SIG-M5 (cell line): ENCODE measurements at regions not wholly inside any gene's neighbourhood (a gene's known extent, or its start where the extent isn't known, plus 50 kb on each side); places are given as distances from the start of the nearest gene placed in this dataset.

Experiments
- DNase-seq: peaks from one replicate; lab custom pipeline; 2025; lab: John Stamatoyannopoulos, UW

DNA sequence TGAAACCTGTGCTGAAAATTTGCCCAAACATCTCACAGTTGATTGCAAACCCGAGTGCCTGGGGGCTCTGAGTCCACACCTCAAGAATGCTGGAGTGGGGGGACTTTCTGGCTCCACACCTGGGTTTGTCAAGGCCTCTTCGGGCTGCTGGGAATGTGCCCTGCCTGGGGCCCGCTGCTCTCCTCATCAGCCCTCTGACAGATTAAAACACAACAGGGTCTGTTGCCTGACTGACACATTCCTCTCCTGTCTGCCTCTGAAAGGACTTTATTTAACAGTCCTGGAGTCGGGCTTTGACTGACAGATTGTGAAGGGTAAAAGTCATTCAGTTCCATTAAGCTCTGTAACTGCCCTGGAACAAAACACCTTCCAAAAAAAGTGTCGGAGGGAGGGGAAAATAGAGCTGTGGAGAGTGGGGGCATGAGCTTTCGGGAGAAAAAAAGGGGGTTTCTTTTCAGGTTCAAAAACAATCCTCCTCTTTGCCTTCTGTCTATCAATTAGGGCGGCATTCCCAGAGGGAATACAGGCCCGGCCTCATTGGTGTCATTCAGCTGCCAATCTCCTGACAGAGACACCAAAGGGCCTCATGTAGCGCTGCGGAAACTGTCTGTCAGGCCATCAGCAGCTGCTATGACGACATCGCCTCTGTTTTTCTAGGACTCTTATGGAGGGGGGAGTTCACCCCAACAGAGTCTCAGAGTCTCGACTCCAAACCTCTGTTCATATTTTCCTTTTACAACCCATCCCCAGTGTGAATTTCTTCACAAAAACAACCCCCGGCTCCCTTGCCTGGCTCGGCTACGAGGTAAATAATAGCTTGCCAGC lies 398.8 kb upstream of the NFE2L3 start:
- no peak for DNase-seq

DNA sequence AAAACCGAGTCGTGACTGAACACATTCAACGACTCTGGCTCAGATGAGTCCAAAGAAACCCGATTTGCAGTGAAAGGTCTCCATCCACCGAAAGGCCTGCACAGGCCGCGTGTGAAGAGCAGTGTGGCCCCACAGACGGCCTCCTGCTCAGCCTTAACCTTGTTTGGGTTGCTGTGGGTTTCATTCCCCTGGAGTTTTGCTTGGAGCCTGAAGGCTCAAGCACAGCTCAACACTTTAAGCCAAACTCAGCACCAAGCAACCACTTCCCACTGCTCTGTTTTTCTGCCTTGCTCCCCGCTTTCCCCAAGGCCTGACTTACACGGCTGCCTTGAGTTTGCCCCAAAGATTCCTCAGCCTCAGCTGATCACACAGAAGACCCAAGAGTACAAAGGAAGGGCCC lies 398.2 kb upstream of the NFE2L3 start:
- DNase-seq = no peak

DNA sequence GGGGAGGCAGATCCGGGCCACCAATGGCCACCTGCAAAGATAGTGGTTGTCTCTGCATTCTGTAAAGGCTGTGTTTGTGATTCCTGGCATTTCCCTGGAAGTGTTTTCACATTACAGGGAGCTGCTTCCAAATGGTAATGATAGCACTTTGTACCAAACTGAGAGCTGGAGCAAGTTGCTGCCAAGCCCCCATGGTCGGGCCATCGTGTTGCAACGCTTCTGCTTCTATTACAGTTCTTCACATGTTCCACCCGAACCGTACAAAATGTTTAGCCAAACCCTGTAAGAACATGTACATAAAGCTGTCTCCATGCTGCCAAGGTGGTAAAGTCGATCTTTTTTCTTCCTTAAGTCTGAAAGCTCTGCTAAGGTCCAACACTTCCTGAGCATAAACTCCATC lies 397.7 kb upstream of the NFE2L3 start:
- DNase-seq = no peak

DNA sequence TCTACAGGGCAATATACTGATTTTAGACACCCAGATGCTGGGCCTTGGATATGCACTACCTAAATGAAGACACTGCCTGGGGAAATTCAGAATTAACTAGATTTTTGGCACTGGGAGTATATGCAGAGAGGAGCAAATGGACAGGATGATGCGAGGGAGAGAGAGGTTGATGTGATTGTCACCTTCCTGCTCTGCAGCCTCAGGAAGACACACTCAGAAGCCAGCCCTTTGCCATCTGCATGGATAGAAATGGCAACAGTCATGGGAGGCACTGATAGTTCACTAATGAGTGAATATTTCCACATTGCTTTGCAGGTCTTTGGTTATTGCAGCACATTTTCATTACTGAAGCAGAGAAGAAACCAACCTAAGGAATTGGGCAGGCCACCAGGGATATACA lies 397.2 kb upstream of the NFE2L3 start:
- no peak for DNase-seq

GRCh38 chr7:25756601-25757000 lies 395.4 kb upstream of the NFE2L3 start:
- DNase-seq = no peak

DNA sequence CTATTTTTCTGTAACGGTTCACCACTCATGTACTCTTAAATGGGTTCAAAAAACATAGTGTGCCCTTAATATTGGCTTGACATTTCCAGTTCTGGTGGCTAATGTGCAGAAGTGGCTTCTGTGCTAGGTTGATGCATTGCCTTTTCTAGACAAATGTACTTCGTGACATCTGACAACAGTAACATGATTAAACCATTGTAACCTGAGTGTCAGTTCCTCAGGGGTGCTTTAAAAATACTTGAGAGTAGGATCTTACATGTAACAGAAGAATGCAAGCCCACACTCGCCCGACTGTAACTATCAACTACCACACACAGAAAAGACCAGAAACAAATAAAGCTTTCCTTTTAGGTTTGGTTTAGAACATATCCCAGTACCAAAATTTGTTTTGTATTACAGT lies 393.4 kb upstream of the NFE2L3 start:
- DNase-seq = no peak

GRCh38 chr7:25759286-25759685 lies 392.7 kb upstream of the NFE2L3 start:
- no peak for DNase-seq

DNA sequence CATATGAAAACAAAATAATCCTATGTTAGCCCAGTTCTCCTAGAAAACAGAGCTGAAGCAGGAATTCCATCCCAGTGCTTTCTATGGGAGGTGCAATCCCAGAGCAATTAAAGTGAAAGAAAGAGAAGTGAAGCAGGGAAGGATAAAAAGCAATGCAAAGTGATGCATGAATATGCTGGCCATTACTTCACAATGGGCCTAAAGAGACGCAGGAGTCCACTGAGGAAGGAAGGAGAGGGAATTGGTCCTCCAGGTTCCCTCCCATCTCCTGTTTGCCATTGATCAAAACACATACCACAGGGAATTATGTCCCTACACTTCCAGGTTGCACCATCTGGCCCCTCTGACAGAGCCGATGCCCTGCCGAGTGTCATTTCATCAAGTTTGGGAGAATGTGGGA lies 392.2 kb upstream of the NFE2L3 start:
- no peak for DNase-seq

GRCh38 chr7:25762511-25763462 lies 389.2 kb upstream of the NFE2L3 start:
- DNase-seq = no peak

- no peak for DNase-seq
These were observed 388.5 kb upstream of the NFE2L3 start for GRCh38 chr7:25763463-25763860.

GRCh38 chr7:25765110-25765655 lies 386.8 kb upstream of the NFE2L3 start:
- no peak for DNase-seq

- no peak for DNase-seq
These were observed 381.8 kb upstream of the NFE2L3 start for GRCh38 chr7:25770235-25770634.

DNA sequence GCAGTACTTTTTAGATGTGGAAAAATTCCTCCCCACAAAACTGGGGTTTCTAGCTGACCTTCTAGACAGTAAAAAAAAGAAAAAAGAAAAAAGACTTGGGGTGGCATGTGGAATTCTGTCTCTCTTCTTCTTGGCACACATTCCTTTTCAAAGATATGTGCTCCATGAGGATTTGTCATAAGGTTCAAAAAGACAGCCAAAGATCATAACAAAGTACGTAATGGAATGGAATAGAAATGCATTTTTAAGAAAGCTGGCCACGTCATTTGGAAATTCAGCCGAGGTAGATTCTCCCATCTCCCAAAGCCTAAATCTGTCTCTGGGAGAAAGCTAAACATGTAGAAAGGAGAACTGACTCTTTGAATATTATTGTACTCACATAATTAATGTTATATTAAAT lies 381.3 kb upstream of the NFE2L3 start:
- DNase-seq = no peak

GRCh38 chr7:25771491-25771890 lies 380.5 kb upstream of the NFE2L3 start:
- no peak for DNase-seq

DNA sequence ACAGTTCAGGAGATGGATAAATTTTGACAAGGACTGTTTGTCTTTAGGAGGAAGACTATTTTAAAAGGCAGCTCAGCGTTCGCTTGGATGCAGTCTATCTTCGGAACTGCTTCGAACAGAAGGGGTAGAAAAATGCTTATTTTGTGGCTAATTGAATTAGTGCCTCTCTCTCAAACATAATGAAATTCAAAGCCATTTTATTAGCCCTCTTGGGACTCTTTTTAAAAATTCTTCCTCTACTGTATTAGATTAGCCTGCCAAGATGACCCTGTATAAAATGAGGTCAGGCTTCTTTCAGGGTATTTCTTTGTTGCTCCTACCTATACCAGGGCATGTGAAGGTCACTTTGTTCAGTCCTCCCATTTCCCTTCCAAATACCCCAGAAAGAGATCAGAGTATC lies 379.2 kb upstream of the NFE2L3 start:
- DNase-seq = no peak

DNA sequence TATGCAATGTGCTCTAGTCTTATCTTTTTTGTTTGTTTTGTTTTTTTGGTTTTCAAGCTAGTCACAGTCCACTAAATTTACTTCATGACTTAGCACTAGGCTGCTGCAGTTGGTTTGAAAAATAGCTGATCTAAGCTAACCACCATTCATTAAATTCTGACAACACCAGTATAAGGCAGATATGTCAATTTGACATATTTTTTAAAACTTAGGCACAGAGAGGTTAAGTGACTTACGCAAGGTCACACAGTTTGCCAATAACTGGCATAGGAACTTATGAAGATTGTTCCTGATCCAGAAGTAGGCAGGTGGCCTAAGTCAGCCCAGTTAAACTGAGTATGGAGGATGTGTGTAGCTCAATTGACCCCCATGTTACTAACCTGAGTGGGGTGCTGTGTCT lies 377.3 kb upstream of the NFE2L3 start:
- no peak for DNase-seq

DNA sequence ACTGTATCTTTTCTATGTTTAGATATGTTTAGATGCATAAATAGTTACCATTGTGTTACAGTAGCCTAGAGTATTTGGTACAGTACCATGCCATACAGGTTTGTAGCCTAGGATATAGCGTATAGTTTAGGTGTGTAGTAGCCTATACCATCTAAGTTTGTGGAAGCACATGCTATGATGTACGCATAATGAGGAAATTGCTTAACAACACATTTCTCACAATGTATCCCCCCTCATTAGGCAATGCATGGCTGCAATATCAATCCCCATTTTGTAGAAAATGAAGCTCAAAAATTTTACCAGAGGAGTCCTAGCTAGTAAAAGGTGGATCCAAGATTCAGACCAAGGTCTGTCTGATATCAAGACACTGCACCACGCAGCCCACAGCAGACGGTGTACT lies 376.4 kb upstream of the NFE2L3 start:
- no peak for DNase-seq

DNA sequence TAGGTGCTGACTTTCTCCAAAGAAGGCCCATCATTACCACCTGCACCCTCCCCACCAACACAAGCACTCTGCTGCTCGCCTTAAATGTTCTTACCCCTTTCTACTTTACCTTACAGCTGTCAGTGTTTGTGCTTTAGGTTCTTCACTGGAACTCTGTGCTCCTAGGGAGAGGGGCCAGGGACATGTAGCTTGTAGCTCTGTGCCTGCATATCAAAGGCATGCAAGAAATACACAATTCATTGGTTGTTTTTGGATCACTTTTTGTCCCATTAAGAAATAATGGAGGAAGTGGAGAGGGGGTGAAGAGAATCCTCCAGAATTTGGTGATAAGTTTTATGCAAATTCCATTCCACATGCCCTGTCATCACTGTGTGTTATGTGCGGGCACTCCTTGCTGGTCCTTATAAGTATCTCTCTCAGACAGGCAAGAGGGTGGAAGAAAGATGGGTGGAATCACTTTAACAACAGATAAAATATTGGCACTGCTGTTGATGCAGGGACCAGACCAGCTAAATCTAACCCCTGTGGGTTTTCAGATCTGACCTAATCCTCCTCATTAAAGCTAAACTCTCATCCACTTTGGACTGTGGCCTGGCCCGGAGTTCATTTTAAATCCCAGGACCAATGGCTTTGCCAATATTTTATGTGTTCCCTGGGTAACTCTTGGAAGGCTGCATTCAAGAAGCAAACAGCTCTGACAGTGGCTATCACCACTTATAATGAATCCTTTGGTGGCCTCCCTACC lies 375.8 kb upstream of the NFE2L3 start:
- no peak for DNase-seq

GRCh38 chr7:25776744-25777123 lies 375.3 kb upstream of the NFE2L3 start:
- DNase-seq = no peak

DNA sequence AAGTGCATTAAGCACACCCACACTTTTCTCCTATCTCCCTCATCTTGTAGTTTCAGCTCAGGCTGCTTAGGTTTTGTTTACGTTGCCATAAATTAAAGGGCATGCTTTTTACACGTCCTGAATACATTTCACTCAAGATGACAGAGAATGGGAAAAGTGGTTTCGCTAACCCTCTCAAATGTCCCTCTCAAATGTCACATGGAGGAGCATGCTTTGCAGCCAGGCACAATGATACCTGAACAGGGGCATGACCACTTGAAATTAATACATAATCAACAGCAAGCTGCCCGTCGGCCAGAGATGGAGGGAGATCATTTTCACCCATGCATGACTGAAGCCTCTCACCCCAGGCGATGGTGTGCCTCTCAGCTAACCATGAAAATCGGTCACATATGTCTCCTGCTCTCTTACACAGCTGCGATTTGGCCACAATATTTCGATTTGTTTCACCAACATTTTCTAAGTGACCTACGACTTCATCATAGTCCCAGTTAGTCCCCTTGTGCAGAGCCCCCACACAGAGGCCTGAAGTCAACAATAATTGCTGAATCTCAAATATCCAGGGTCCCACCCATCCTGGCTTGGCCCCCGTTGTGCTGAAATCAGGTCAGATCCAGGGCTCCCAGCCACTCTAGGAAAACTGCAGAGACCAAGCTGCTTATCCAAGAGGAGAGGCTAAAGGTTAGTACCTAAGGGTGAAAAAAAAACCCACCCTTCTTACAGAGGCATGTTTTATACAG lies 373.9 kb upstream of the NFE2L3 start:
- no peak for DNase-seq

DNA sequence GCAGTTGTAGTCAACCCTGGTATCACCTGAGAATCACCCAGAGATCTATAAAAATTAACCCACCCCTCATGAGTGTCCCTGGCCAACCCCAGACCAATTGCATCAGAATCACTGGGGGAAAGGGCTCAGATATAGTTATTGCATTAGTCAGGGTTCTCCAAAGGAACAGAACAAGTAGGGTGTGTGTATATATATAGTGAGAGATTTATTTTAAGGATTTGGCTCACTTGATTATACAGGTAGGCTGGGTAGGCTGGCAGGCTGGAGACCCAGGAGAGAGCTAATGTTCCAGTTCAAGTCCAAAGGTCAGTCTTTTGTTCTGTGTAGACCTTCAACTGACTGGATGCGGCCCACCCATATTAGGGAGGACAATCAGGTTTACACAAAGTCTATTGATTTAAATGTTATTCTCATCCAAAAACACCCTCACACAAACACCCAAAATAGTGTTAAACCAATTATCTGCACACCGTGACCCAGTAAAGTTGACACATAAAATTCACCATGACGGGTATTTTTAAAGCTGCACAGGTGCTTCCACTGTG lies 372.9 kb upstream of the NFE2L3 start:
- DNase-seq = no peak
